ENCODE measurements at regions not wholly inside any gene's neighbourhood (a gene's known extent, or its start where the extent isn't known, plus 50 kb on each side); places are given as distances from the start of the nearest gene placed in this dataset.

GRCh38 chr6:96276305-96276704, 245.3 kb upstream of the UFL1 start:
- H3K9me3 ChIP-seq, result no peaks in the 10 kb centered on the region
- no peaks in the 10 kb centered on the region for H3K36me3 ChIP-seq
- DNase-seq (no peak), ATAC-seq (no peak)
- intact Hi-C loops (cut with DNase I), result no loop called here
- H3K27ac ChIP-seq, result no peak overlapping the region
- no peaks in the 10 kb centered on the region for H3K27me3 ChIP-seq
- H3K4me1 ChIP-seq, result no peaks in the 10 kb centered on the region
- no peak overlapping the region for H3K4me3 ChIP-seq
- TF ChIP-seq CTCF (IDR thresholded peaks at IDR 0.05), result no peak

- Histone ChIP-seq H3K4me3 (no peak overlapping the region), H3K27me3 (no peaks in the 10 kb centered on the region), H3K36me3 (no peaks in the 10 kb centered on the region), H3K4me1 (no peaks in the 10 kb centered on the region), H3K27ac (no peak overlapping the region), H3K9me3 (no peaks in the 10 kb centered on the region)
- no peak for TF ChIP-seq CTCF (IDR thresholded peaks at IDR 0.05)
- no peak for ATAC-seq
- DNase-seq, result no peak
- intact Hi-C loops (cut with DNase I), result no loop called here
Observed at GRCh38 chr6:96276856-96277255, 244.8 kb upstream of the UFL1 start.

GRCh38 chr6:96279084-96279483, 242.5 kb upstream of the UFL1 start:
- TF ChIP-seq CTCF (IDR thresholded peaks at IDR 0.05), result no peak
- no peak for ATAC-seq
- no peaks in the 10 kb centered on the region for H3K9me3 ChIP-seq

GRCh38 chr6:96286503-96286902, 235.1 kb upstream of the UFL1 start:
- H3K36me3 ChIP-seq, result no peaks in the 10 kb centered on the region
- ATAC-seq (no peak), DNase-seq (no peak)
- no peak overlapping the region for H3K27ac ChIP-seq
- intact Hi-C loops (cut with DNase I), result no loop called here
- no peak for TF ChIP-seq CTCF (IDR thresholded peaks at IDR 0.05)
- H3K4me3 ChIP-seq, result no peak overlapping the region
- no peaks in the 10 kb centered on the region for H3K4me1 ChIP-seq
- H3K27me3 ChIP-seq, result no peaks in the 10 kb centered on the region
- H3K9me3 ChIP-seq, result no peaks in the 10 kb centered on the region

More at GRCh38 chr6:96279084-96279483, 242.5 kb upstream of the UFL1 start:
- H3K4me1 ChIP-seq, result no peaks in the 10 kb centered on the region
- DNase-seq, result no peak
- no peaks in the 10 kb centered on the region for H3K36me3 ChIP-seq
- intact Hi-C loops (cut with DNase I), result no loop called here
- H3K27ac ChIP-seq, result no peak overlapping the region
- no peak overlapping the region for H3K4me3 ChIP-seq
- no peaks in the 10 kb centered on the region for H3K27me3 ChIP-seq

- intact Hi-C loops (cut with DNase I), result no loop called here
- no peak for ATAC-seq
Observed at GRCh38 chr6:96299525-96299924, 222.1 kb upstream of the UFL1 start.

More at GRCh38 chr6:96299525-96299924, 222.1 kb upstream of the UFL1 start:
- H3K27ac ChIP-seq, result no peak overlapping the region
- no peaks in the 10 kb centered on the region for H3K27me3 ChIP-seq
- H3K9me3 ChIP-seq, result no peaks in the 10 kb centered on the region
- H3K36me3 ChIP-seq, result no peaks in the 10 kb centered on the region
- H3K4me3 ChIP-seq, result no peak overlapping the region
- TF ChIP-seq CTCF (IDR thresholded peaks at IDR 0.05), result no peak
- DNase-seq, result no peak
- H3K4me1 ChIP-seq, result no peaks in the 10 kb centered on the region

All from upper lobe of right lung (tissue), 1 donor.